Effector memory CD8-positive, alpha-beta T cell (primary cell): ENCODE measurements at regions not wholly inside any gene's neighbourhood (a gene's known extent, or its start where the extent isn't known, plus 50 kb on each side); places are given as distances from the start of the nearest gene placed in this dataset.

ENCODE experiments used
- ATAC-seq: fragments of 150-1000 bp; cut with Tn5 transposase; replicated peaks from 2 replicates; pipeline ENCODE4 v1.10.0; 2021; ENCODE audit warnings: mild to moderate bottlenecking, moderate library complexity
- DNase-seq, 3 experiments: peaks; one replicate each; pipeline ENCODE4 v3.0.0; 2021
- H3K27ac Mint-ChIP-seq, 2 donors: one replicate each; pipeline ENCODE4 v1.8.0; 2022; ENCODE audit warnings: mild to moderate bottlenecking in 2 of 2, mixed read lengths in 2 of 2, moderate library complexity in 2 of 2
- H3K27me3 Mint-ChIP-seq, 2 donors: one replicate each; pipeline ENCODE4 v1.8.0; 2022; ENCODE audit warnings: mixed read lengths in 2 of 2
- H3K36me3 Mint-ChIP-seq: one replicate; pipeline ENCODE4 v1.8.0; 2022; ENCODE audit warnings: mild to moderate bottlenecking, moderate library complexity, mixed read lengths; ENCODE audit not compliant: insufficient read depth
- H3K4me1 Mint-ChIP-seq, 2 donors: one replicate each; pipeline ENCODE4 v1.8.0; 2022; ENCODE audit warnings: low read depth in 2 of 2, mixed read lengths in 2 of 2
- H3K4me3 Mint-ChIP-seq, 2 donors: one replicate each; pipeline ENCODE4 v1.8.0; 2022; ENCODE audit warnings: mild to moderate bottlenecking in 2 of 2, mixed read lengths in 2 of 2, moderate library complexity in 2 of 2
- H3K9me3 Mint-ChIP-seq, 2 donors: one replicate each; pipeline ENCODE4 v1.8.0; 2022; ENCODE audit warnings: mixed read lengths in 2 of 2

DNA sequence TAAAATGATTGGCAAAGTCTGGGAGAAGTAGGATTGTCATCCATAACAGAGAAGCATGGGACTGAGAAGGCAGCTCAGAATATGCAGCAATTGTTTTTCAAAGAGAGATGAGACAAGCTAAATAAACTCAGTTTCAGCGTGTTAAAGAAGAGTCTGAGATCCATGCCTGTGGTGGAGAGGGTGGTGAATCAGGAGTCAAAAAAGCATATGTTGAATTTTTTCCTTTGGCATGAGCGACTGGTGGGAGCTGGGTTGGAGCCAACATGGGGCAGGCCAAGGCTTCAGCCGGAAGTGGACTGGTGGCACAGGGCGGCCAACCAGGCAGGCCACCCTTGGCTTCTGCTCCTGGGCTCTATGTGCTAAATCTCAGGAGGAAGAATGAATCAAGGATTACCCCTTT is 102.0 kb downstream of the SST start:
- ATAC-seq = no peak
- H3K9me3 Mint-ChIP-seq = no peaks in the 10 kb centered on the region
- H3K27ac Mint-ChIP-seq = no peak overlapping the region
- peaks cover 49 to 62% of the 10 kb centered on the region in 2 donors for H3K27me3 Mint-ChIP-seq
- H3K4me1 Mint-ChIP-seq = no peaks in the 10 kb centered on the region
- DNase-seq = no peak
- no peak overlapping the region for H3K4me3 Mint-ChIP-seq
- no peaks in the 10 kb centered on the region for H3K36me3 Mint-ChIP-seq

DNA sequence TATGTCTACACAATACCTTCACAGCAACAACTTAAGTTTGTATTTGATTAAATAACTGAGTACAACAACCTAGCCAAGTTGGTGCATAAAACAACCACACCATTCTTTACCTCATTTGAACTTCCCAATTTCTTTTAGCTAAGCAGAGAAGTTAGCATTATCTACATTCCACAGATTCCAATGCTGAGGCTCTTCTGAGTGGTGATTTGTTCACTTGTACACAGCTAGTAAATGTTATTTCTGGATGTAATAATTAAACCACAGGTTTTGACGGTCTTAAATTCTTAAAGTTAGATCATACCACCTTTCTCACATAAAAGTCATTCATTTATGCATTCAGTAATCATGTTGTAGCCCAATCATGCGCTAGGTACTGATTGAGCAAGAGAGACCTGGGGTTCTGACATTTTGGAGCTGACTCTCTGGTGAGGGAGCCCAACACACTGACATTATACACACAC is 102.5 kb downstream of the SST start:
- no peaks in the 10 kb centered on the region for H3K9me3 Mint-ChIP-seq
- H3K36me3 Mint-ChIP-seq = no peaks in the 10 kb centered on the region
- H3K27me3 Mint-ChIP-seq = peaks cover 49 to 57% of the 10 kb centered on the region in 2 donors
- H3K4me3 Mint-ChIP-seq = no peak overlapping the region
- H3K4me1 Mint-ChIP-seq = no peaks in the 10 kb centered on the region
- ATAC-seq (no peak), DNase-seq (no peak)
- H3K27ac Mint-ChIP-seq = no peak overlapping the region

DNA sequence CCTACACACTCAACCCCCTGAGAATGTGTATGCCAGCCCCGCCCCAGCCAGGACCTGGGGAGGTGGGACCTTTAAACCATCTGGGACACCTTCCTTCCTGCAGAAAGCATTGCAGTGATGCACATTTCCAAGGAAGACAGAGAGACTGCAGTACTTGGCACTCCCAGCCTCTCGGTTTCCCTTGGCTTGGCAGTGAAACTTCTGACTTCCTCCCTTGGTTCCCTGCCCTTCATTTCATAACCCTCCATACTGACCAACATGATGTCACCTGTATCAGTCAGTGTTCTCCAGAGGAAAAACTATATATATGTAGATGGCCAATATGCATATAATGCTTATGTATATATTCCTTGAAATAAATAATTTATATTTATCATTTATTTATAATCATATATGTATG is 103.2 kb downstream of the SST start:
- Mint-ChIP-seq H3K27ac (no peak overlapping the region), H3K4me3 (no peak overlapping the region), H3K4me1 (no peaks in the 10 kb centered on the region), H3K9me3 (no peaks in the 10 kb centered on the region), H3K36me3 (no peaks in the 10 kb centered on the region), H3K27me3 (peaks cover 49 to 56% of the 10 kb centered on the region in 2 donors)
- ATAC-seq (no peak), DNase-seq (no peak)

DNA sequence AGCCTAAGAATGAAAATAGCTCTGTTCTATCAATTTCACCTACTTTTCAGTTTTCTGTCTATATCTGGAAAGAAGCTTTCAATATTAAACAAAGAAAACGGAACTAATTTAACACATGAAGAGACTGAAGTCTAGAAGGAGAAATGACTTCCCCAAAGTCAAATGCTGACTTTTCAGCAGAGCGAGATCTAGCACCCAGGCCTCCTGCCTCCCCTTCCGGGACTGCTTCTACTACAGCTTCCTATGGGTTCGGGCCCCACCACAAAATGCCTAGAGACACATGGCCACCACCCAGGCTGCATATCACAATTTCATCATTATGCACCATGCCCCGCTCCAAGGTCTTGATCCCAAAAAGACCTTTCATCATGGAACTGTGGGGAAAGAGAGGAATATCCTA is 104.5 kb downstream of the SST start:
- Mint-ChIP-seq H3K27me3 (peaks cover 42 to 49% of the 10 kb centered on the region in 2 donors), H3K4me3 (no peak overlapping the region), H3K9me3 (no peaks in the 10 kb centered on the region), H3K4me1 (no peaks in the 10 kb centered on the region), H3K36me3 (no peaks in the 10 kb centered on the region), H3K27ac (no peak overlapping the region)
- ATAC-seq (no peak), DNase-seq (no peak)

DNA sequence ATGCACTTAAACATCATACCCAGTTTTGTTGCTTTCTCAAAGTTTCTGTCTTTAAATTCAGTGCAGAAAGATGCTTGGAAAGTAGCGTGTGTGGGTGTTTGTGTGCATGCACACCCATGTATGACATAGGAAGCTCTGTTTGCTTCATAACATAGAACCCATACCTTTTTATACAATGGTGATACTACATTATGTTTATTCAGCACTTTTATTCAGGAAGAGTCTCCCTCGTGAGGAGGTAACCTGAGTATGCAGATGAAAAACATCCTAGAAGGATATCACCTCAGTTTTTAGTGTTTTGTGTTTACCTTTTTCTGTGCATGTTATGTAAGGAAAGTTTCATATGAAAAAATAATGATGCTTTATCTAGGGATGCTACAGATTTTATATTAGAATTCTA is 111.2 kb downstream of the SST start:
- Mint-ChIP-seq H3K36me3 (no peaks in the 10 kb centered on the region), H3K9me3 (no peaks in the 10 kb centered on the region), H3K27ac (no peak overlapping the region), H3K4me3 (no peak overlapping the region), H3K4me1 (no peaks in the 10 kb centered on the region), H3K27me3 (peaks cover 7 to 8% of the 10 kb centered on the region in 2 donors)
- ATAC-seq = no peak
- DNase-seq = no peak

DNA sequence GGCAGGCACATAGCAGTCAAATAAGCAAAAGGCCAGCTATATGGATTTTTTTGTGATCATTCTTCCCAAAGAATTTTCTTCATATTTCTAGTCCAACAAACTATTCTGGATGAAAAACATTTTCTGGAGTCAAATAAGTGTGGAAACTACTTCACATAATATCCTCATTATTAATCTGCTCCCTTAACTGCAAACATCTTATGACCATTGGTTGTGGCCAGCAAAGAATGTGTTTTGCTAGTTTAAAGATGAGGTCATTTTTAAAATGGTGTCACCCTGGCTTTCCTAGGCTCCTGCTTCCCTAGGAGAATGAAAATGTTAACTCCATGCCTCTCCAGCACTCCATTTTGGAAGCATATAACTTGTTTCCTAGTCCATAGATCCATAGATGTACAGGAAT is 118.8 kb downstream of the SST start:
- H3K27me3 Mint-ChIP-seq = peaks cover 21 to 39% of the 10 kb centered on the region in 2 donors
- no peaks in the 10 kb centered on the region for H3K4me1 Mint-ChIP-seq
- DNase-seq (no peak), ATAC-seq (no peak)
- H3K9me3 Mint-ChIP-seq = no peaks in the 10 kb centered on the region
- H3K27ac Mint-ChIP-seq = no peak overlapping the region
- no peaks in the 10 kb centered on the region for H3K36me3 Mint-ChIP-seq
- no peak overlapping the region for H3K4me3 Mint-ChIP-seq

DNA sequence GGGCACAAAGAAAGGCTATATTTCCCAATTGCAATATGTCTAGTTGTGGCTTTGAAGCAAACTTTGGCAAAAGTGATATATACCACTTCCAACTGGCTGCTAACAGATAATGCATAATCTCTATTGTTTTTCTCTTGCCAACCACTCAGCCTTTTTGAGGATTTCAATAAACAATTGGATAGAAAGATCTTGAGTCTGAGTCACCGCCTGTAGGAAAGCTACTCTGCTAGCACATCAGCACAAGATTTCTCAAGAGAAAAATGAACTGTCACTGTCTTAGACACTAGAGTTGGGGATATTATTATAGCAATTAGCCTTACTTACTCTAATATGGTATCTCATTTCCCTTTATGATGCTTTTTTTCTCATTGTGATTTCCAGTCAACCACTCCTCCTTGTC is 119.7 kb downstream of the SST start:
- H3K36me3 Mint-ChIP-seq = no peaks in the 10 kb centered on the region
- H3K27ac Mint-ChIP-seq = no peak overlapping the region
- H3K4me1 Mint-ChIP-seq = no peaks in the 10 kb centered on the region
- no peaks in the 10 kb centered on the region for H3K9me3 Mint-ChIP-seq
- DNase-seq (no peak), ATAC-seq (no peak)
- peaks cover 28 to 48% of the 10 kb centered on the region in 2 donors for H3K27me3 Mint-ChIP-seq
- H3K4me3 Mint-ChIP-seq = no peak overlapping the region

DNA sequence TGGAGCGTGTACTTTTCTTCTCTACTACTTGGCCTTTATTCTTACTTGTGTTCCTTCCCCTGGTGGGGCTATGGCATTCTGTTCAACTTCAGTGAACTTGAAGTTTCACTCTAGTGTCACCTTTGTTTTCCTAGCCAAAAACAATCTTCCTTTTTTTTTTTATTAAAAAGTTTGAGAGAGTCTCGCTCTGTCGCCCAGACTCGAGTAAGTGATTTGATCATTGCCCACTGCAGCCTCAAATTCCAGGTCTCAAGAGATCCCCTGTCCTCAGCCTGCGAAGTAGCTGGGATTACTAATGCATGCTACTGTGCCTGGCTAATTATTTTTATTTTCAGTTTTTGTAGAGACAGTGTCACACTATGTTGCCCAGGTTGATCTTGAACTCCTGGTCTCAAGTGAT is 124.8 kb downstream of the SST start:
- Mint-ChIP-seq H3K27me3 (peaks cover 32 to 44% of the 10 kb centered on the region in 2 donors), H3K36me3 (no peaks in the 10 kb centered on the region), H3K4me3 (no peak overlapping the region), H3K4me1 (no peaks in the 10 kb centered on the region), H3K9me3 (no peaks in the 10 kb centered on the region), H3K27ac (no peak overlapping the region)
- ATAC-seq = no peak
- no peak for DNase-seq

DNA sequence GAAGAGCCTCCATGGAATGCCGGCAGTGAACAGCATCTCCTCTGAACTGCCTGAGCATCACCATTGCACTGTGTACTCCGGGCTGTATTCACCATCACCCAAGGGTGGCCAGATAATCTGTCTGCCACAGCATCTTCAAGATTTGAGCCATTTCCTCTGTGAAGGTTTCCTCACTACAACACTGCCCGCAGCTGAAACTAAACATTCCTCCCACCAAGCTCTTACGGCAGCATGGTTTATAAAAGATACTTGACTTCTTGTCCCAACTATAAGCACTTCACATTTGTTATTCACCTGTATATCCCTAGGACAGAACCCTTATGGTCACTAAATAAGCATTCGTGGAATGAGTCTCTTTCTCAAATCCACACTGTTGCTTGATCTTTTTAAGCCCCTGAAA is 125.9 kb downstream of the SST start:
- no peak for DNase-seq
- Mint-ChIP-seq H3K27me3 (peaks cover 31 to 39% of the 10 kb centered on the region in 2 donors), H3K36me3 (no peaks in the 10 kb centered on the region), H3K4me3 (no peak overlapping the region), H3K9me3 (no peaks in the 10 kb centered on the region), H3K27ac (no peak overlapping the region), H3K4me1 (no peaks in the 10 kb centered on the region)
- no peak for ATAC-seq

DNA sequence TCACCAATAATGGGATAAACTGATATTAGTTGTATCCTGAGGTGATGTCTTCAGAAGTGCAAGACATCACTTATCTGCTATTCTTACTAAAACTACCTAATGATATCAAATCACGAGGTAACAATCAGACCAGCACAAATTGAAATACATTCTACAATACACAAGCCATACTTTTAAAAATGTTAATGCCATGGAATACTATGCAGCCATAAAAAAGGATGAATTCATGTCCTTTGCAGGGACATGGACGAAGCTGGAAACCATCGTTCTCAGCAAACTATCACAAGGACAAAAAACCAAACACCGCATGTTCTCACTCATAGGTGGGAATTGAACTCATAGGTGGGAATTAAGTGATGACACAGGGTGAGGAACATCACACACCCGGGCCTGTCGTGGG is 129.3 kb downstream of the SST start:
- no peak for ATAC-seq
- H3K27me3 Mint-ChIP-seq = peaks cover 28 to 32% of the 10 kb centered on the region in 2 donors
- no peak for DNase-seq
- no peaks in the 10 kb centered on the region for H3K36me3 Mint-ChIP-seq
- no peaks in the 10 kb centered on the region for H3K9me3 Mint-ChIP-seq
- no peaks in the 10 kb centered on the region for H3K4me1 Mint-ChIP-seq
- H3K27ac Mint-ChIP-seq = no peak overlapping the region
- H3K4me3 Mint-ChIP-seq = no peak overlapping the region

DNA sequence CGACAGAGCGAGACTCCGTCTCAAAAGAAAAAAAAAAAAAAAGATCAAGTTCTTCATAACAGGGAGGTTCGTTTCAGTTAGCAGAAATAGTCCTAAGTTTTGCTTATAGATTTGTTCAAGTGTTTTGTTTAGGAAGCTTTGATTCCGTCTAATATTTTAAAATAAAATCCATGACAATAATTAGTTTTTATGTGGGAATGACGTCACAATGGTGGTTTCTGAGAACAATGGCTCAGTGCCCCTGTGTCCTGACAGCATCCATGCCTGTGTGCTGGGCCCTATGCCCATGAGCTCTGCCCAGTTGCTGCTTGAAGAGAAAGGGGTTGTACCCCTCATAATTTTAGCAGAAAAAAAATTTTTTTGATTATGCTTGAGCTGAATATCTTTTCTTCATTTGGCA is 134.0 kb downstream of the SST start:
- Mint-ChIP-seq H3K27ac (no peak overlapping the region), H3K4me1 (no peaks in the 10 kb centered on the region), H3K4me3 (no peak overlapping the region), H3K9me3 (no peaks in the 10 kb centered on the region), H3K27me3 (peaks cover 36 to 45% of the 10 kb centered on the region in 2 donors), H3K36me3 (no peaks in the 10 kb centered on the region)
- DNase-seq = no peak
- ATAC-seq = no peak

DNA sequence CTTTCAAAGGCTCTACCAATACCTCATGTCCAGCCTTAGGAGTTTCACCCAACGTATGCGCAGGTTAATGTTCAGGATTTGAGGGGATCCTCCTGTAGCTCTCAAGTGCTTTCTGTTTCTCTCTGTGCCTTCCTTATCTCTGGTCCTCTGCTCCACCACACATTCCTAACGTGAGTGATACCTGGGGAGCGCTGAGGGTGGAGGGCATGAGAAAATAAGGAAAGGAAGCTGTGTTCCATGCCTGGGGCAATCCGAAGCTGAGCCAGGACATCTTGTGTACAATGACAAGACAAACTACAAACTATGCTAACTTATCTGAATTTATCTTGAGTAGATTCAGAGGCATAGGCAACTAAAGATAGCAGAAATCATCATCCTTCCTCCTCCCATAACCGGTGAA is 136.4 kb downstream of the SST start:
- no peaks in the 10 kb centered on the region for H3K4me1 Mint-ChIP-seq

DNA sequence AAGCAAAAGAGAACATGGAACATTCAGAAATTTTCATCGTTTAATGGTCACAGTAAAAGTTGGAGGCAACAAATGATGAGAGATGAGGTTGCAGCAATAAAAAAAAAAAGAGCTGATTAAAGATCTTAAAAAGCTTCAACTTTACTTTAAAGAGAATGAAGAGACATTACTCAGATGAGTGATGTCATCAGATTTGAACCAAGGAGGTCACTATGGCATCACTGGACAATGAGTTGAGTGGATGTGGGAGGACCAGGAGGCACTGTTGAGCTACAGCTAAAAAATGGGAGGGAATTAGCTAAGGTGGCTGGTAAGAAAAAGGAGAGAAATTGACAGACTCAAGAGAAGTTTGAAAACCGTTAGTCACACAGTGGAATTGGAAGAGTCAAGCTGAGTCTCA is 138.4 kb downstream of the SST start:
- no peak for ATAC-seq
- Mint-ChIP-seq H3K9me3 (no peaks in the 10 kb centered on the region), H3K27me3 (peaks cover 38 to 44% of the 10 kb centered on the region in 2 donors)

More for the DNA sequence above, 136.4 kb downstream of the SST start:
- Mint-ChIP-seq H3K36me3 (no peaks in the 10 kb centered on the region), H3K9me3 (no peaks in the 10 kb centered on the region), H3K27ac (no peak overlapping the region), H3K27me3 (peaks cover 27 to 42% of the 10 kb centered on the region in 2 donors), H3K4me3 (no peak overlapping the region)
- DNase-seq = no peak
- ATAC-seq = no peak

DNA sequence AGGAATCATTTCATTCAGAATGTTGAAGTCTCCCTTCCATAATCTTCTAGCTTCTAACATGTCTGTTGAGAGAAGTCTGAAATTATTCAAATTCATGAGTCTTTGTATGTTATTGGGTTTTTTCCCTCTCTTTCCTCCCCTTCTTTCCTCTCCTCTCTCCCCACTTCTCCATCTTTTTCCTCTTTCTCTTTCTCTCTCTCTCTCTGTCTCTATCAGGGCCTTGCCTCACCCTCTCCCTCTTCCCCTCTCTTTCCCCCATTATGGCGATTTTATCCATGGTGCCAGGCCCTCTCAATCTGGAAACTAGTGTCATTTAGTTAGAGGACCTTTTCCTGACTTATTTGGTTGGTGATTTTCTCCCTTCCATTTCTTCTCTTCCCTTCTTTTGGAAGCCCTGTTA is 147.3 kb downstream of the SST start:
- Mint-ChIP-seq H3K27ac (no peak overlapping the region), H3K36me3 (no peaks in the 10 kb centered on the region), H3K4me3 (no peak overlapping the region), H3K27me3 (peaks cover 4 to 14% of the 10 kb centered on the region in 2 donors), H3K9me3 (no peaks in the 10 kb centered on the region), H3K4me1 (no peaks in the 10 kb centered on the region)
- DNase-seq (no peak), ATAC-seq (no peak)

More for the DNA sequence above, 138.4 kb downstream of the SST start:
- no peaks in the 10 kb centered on the region for H3K4me1 Mint-ChIP-seq
- H3K4me3 Mint-ChIP-seq = no peak overlapping the region
- DNase-seq = no peak
- H3K27ac Mint-ChIP-seq = no peak overlapping the region
- no peaks in the 10 kb centered on the region for H3K36me3 Mint-ChIP-seq

DNA sequence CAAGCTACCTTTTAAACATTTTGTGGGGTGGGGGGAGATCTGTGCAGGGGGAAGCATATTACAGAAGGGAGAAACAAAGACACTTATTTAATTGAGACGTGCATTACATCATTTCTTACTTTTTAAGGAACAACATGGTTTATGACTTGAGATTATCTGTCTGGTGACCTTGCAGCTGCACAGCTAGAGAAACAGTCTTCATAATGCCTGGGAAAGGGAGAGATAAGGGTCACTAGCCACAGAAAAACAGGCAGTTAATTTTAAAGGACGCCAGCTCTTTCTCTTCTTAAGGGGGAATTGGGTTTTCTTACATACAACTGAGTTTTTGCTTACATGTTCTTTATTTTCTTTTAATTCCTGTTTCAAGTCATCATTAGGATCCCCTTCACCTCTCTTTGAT is 147.9 kb downstream of the SST start:
- Mint-ChIP-seq H3K9me3 (no peaks in the 10 kb centered on the region), H3K27me3 (peaks cover 0 to 18% of the 10 kb centered on the region in 2 donors), H3K4me1 (no peaks in the 10 kb centered on the region), H3K36me3 (no peaks in the 10 kb centered on the region), H3K4me3 (no peak overlapping the region), H3K27ac (no peak overlapping the region)
- no peak for DNase-seq
- no peak for ATAC-seq
